Activated CD8-positive, alpha-beta memory T cell treated with anti-CD3 and anti-CD28 coated beads for 24 hours (primary cell): ENCODE measurements at regions not wholly inside any gene's neighbourhood (a gene's known extent, or its start where the extent isn't known, plus 50 kb on each side); places are given as distances from the start of the nearest gene placed in this dataset.
A peak's percentile ranks its signal among the peaks of the same experiment; 100 is the strongest.

Source experiments
- DNase-seq: peaks from one replicate; pipeline ENCODE4 v3.0.0-alpha.2; 2020

- DNase-seq: no peak
These were observed 50.7 kb upstream of the GPR157 start for GRCh38 chr1:9179463-9180110.

GRCh38 chr1:9180111-9180819 is 51.4 kb upstream of the GPR157 start:
- no peak for DNase-seq

DNA sequence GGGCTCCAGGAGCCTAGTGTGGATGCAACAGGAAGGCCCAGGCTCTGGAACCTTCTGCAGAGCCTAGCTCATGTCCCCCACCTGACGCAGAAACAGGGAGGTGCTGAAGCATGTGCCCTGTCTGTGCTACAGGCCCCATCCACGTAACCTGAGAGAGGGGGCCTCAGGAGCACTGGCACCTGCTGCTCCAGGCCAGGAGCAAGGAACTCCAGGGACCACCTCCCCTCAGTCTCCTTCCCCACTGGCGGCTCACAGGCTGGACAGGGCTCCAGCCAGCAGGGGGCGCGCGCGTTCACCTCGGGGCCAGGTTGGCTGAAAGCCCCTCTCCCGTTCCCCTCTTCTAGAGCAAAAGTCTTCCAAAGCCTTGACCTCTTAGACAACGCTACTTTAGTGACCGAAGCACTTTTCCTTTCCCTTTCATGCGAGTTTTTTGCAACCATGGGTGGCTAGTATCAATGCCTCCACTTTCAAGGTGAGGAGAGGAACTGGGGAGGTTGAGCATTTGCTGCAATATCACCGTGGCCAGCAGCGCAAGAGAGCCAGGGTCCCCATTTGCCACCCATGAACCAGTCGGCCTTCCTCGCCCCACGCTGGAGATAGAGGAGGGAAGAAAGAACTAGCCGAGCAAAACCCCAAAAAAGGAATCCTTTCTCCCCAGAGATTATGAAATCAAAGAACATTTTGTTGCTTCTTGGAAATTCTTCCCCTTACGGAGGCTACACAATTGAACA is 52.4 kb upstream of the GPR157 start:
- DNase-seq: peak; percentile 90

GRCh38 chr1:9181990-9182783 is 52.4 kb upstream of the H6PD start:
- DNase-seq: peak; percentile 59

GRCh38 chr1:9182784-9183257 is 51.8 kb upstream of the H6PD start:
- peak; percentile 65 for DNase-seq

- DNase-seq: no peak
These were observed 51.1 kb upstream of the H6PD start for GRCh38 chr1:9183441-9183840.

- DNase-seq: no peak
These were observed 50.7 kb upstream of the H6PD start for GRCh38 chr1:9183898-9184297.

GRCh38 chr1:9184749-9185148 is 49.8 kb upstream of the H6PD start:
- DNase-seq: no peak
